ENCODE measurements at regions not wholly inside any gene's neighbourhood (a gene's known extent, or its start where the extent isn't known, plus 50 kb on each side); places are given as distances from the start of the nearest gene placed in this dataset.

DNA sequence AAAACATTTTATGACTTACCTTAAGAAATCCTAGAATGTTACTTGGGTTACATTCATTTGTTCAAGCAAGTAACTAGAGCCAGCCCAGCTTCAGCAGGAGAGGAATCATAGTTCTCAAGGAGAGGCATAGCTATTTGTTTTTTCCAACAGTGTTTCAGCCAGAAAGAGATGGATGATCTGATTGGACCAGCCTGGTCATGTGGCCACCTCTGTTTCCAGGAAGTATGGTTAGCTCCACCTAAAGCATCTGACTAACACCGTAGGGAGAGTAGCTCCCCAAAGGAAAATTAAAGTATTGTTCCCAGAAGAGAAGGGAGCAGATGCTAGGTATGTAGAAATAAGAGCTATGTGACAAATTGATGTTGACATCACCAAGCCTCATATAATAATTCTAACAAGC lies 417.1 kb downstream of the TAFA4 start:
- TF ChIP-seq, protein P1, sequence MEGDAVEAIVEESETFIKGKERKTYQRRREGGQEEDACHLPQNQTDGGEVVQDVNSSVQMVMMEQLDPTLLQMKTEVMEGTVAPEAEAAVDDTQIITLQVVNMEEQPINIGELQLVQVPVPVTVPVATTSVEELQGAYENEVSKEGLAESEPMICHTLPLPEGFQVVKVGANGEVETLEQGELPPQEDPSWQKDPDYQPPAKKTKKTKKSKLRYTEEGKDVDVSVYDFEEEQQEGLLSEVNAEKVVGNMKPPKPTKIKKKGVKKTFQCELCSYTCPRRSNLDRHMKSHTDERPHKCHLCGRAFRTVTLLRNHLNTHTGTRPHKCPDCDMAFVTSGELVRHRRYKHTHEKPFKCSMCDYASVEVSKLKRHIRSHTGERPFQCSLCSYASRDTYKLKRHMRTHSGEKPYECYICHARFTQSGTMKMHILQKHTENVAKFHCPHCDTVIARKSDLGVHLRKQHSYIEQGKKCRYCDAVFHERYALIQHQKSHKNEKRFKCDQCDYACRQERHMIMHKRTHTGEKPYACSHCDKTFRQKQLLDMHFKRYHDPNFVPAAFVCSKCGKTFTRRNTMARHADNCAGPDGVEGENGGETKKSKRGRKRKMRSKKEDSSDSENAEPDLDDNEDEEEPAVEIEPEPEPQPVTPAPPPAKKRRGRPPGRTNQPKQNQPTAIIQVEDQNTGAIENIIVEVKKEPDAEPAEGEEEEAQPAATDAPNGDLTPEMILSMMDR (IDR thresholded peaks at IDR 0.05), result no peak
- TF ChIP-seq POLR2A (IDR thresholded peaks at IDR 0.05), result no peak

All from Peyer's patch (tissue), 4 donors.